Gastroesophageal sphincter (tissue), 4 donors: ENCODE measurements at regions not wholly inside any gene's neighbourhood (a gene's known extent, or its start where the extent isn't known, plus 50 kb on each side); places are given as distances from the start of the nearest gene placed in this dataset.

ENCODE experiments used
- ATAC-seq: fragments of 150-250 bp; one replicate; pipeline ENCODE4 v1.9.1; 2016; ENCODE audit warnings: mild to moderate bottlenecking, moderate library complexity
- H3K27ac ChIP-seq, 4 donors: fragments of 200-600 bp; sonication (generic) in 3 of 4; 1 replicate in 3 of 4; 2 replicates in 1 of 4; pipeline ENCODE4 v1.5.1; 2016 to 2019
- H3K27me3 ChIP-seq: fragments of 200-600 bp; sonication (generic); one replicate; pipeline ENCODE4 v1.5.1; 2019
- H3K36me3 ChIP-seq, 2 donors: fragments of 200-600 bp; sonication (generic); one replicate each; pipeline ENCODE4 v1.5.1; 2019; ENCODE audit warnings: control low read depth in 1 of 2
- H3K4me1 ChIP-seq, 3 donors: fragments of 200-600 bp; sonication (generic); 1 replicate in 2 of 3; 2 replicates in 1 of 3; pipeline ENCODE4 v1.5.1; 2016 to 2019; ENCODE audit warnings: control low read depth in 2 of 3
- H3K4me3 ChIP-seq, 2 donors: fragments of 200-600 bp; sonication (generic); one replicate each; pipeline ENCODE4 v1.5.1; 2019; ENCODE audit warnings: mild to moderate bottlenecking in 1 of 2, moderate library complexity in 1 of 2
- H3K9me3 ChIP-seq, 3 donors: fragments of 200-600 bp; sonication (generic); one replicate each; pipeline ENCODE4 v1.5.1; 2017 to 2019; ENCODE audit warnings: control low read depth in 2 of 3
- CTCF ChIP-seq, 4 experiments: fragments of 200-600 bp in 2 of 4; fragments of 450-650 bp in 2 of 4; sonication (generic) in 1 of 4; IDR thresholded peaks; one replicate each; pipeline ENCODE4 v1.5.1; 2017 to 2019; ENCODE audit warnings: antibody characterized with exemption in 4 of 4, mild to moderate bottlenecking in 2 of 4, moderate library complexity in 2 of 4
- EP300 ChIP-seq: sonication (generic); formaldehyde crosslinking; IDR thresholded peaks from one replicate; pipeline ENCODE4 v1.6.1; 2017; ENCODE audit warnings: antibody characterized with exemption, mild to moderate bottlenecking
- POLR2A ChIP-seq, 2 donors: fragments of 450-650 bp; IDR thresholded peaks; one replicate each; pipeline ENCODE4 v1.6.1; 2017; ENCODE audit warnings: antibody characterized with exemption in 2 of 2, mild to moderate bottlenecking in 2 of 2, moderate library complexity in 1 of 2
- POLR2AphosphoS5 ChIP-seq: sonication (generic); formaldehyde crosslinking; IDR thresholded peaks from one replicate; pipeline ENCODE4 v1.6.1; 2017; ENCODE audit warnings: antibody characterized with exemption
- WGBS, 2 donors: methylation state at CpG; one replicate each; pipeline ENCODE4 v1.1.5; 2018; ENCODE audit warnings: low coverage in 1 of 2; 5-methylcytosine and 5-hydroxymethylcytosine counted together

GRCh38 chr3:170766823-170767575 lies 103.0 kb downstream of the RPL22L1 start:
- peaks cover 11% of the 10 kb centered on the region for H3K27me3 ChIP-seq
- H3K4me3 ChIP-seq: no peak overlapping the region
- 77 to 84% methylated on average over 4 of the region's 4 CpGs for WGBS, 2 donors
- no peak for ATAC-seq
- no peaks in the 10 kb centered on the region for H3K9me3 ChIP-seq
- H3K4me1 ChIP-seq: no peaks in the 10 kb centered on the region
- H3K27ac ChIP-seq: no peak overlapping the region
- H3K36me3 ChIP-seq: no peaks in the 10 kb centered on the region
- no peak for TF ChIP-seq CTCF (IDR thresholded peaks at IDR 0.05)
- TF ChIP-seq EP300: no peak
- no peak for TF ChIP-seq POLR2AphosphoS5
- TF ChIP-seq POLR2A (IDR thresholded peaks at IDR 0.05): no peak

- no peak for TF ChIP-seq POLR2A (IDR thresholded peaks at IDR 0.05)
- TF ChIP-seq POLR2AphosphoS5: no peak
- no peak for TF ChIP-seq CTCF (IDR thresholded peaks at IDR 0.05)
- no peak for TF ChIP-seq EP300
- Histone ChIP-seq H3K9me3 (no peaks in the 10 kb centered on the region), H3K27me3 (peaks cover 11% of the 10 kb centered on the region), H3K4me1 (no peaks in the 10 kb centered on the region), H3K36me3 (no peaks in the 10 kb centered on the region), H3K27ac (no peak overlapping the region), H3K4me3 (no peak overlapping the region)
- no peak for ATAC-seq
- WGBS, 2 donors: 93 to 98% methylated on average over 2 to 3 of the region's 3 CpGs
Measured at GRCh38 chr3:170766253-170766652, 103.7 kb downstream of the RPL22L1 start.

GRCh38 chr3:170765419-170766078 lies 104.4 kb downstream of the RPL22L1 start:
- WGBS, 2 donors: 64 to 65% methylated on average over 3 to 4 of the region's 4 CpGs
- H3K27me3 ChIP-seq: peaks cover 11% of the 10 kb centered on the region
- ATAC-seq: no peak
- H3K9me3 ChIP-seq: no peaks in the 10 kb centered on the region
- no peaks in the 10 kb centered on the region for H3K4me1 ChIP-seq
- H3K36me3 ChIP-seq: no peaks in the 10 kb centered on the region
- TF ChIP-seq POLR2A (IDR thresholded peaks at IDR 0.05) (no peak), CTCF (IDR thresholded peaks at IDR 0.05) (no peak)
- H3K4me3 ChIP-seq: no peak overlapping the region
- H3K27ac ChIP-seq: no peak overlapping the region

GRCh38 chr3:170764017-170764416 lies 106.0 kb downstream of the RPL22L1 start:
- Histone ChIP-seq H3K27me3 (peaks cover 3% of the 10 kb centered on the region), H3K9me3 (no peaks in the 10 kb centered on the region), H3K4me3 (no peak overlapping the region), H3K4me1 (no peaks in the 10 kb centered on the region), H3K36me3 (no peaks in the 10 kb centered on the region), H3K27ac (no peak overlapping the region)
- ATAC-seq: no peak
- TF ChIP-seq POLR2AphosphoS5: no peak
- no peak for TF ChIP-seq POLR2A (IDR thresholded peaks at IDR 0.05)
- TF ChIP-seq EP300: no peak
- no peak for TF ChIP-seq CTCF (IDR thresholded peaks at IDR 0.05)
- 45 to 80% methylated on average over 1 of the region's 1 CpG for WGBS, 2 donors

- Histone ChIP-seq H3K4me1 (no peaks in the 10 kb centered on the region), H3K9me3 (no peaks in the 10 kb centered on the region), H3K27me3 (no peaks in the 10 kb centered on the region), H3K27ac (no peak overlapping the region), H3K4me3 (no peak overlapping the region), H3K36me3 (no peaks in the 10 kb centered on the region)
- ATAC-seq: no peak
- no peak for TF ChIP-seq CTCF (IDR thresholded peaks at IDR 0.05)
- TF ChIP-seq POLR2A (IDR thresholded peaks at IDR 0.05): no peak
- no peak for TF ChIP-seq EP300
- TF ChIP-seq POLR2AphosphoS5: no peak
- WGBS, 2 donors: 50 to 57% methylated on average over 2 of the region's 2 CpGs
Measured at GRCh38 chr3:170762064-170762463, 107.9 kb downstream of the RPL22L1 start.
